ENCODE measurements at regions not wholly inside any gene's neighbourhood (a gene's known extent, or its start where the extent isn't known, plus 50 kb on each side); places are given as distances from the start of the nearest gene placed in this dataset.
"Not testable (repeated sequence)": the region's sequence is repeated elsewhere in the genome, so short reads cannot be mapped to it uniquely, and the experiment has no call there.

DNA sequence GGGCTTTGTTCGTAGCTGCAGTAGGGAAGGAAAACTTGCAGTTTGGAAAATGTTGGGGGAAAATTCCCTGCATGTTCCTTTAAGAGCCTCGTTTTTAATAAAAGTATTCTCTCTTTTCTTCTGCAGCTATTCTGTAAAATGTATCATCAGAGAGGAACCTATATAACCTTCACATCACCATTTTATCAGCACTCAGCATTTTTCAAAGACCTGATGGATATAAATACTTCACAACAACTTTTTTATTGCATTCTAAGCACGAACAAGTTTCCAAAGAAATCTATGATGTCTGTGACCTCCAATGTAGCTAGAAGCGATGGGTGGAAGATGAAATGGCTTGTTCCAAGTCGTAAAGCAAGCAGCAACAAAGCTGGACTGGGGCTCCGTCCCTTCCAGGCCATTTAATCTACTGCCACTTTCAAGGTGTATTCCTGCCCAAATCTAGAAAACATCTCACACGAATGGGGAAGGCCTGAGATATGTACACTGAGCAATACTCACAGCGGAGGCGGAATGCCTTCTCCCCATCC lies 84.0 kb downstream of the NSUN2 start:
- no peak for DNase-seq

DNA sequence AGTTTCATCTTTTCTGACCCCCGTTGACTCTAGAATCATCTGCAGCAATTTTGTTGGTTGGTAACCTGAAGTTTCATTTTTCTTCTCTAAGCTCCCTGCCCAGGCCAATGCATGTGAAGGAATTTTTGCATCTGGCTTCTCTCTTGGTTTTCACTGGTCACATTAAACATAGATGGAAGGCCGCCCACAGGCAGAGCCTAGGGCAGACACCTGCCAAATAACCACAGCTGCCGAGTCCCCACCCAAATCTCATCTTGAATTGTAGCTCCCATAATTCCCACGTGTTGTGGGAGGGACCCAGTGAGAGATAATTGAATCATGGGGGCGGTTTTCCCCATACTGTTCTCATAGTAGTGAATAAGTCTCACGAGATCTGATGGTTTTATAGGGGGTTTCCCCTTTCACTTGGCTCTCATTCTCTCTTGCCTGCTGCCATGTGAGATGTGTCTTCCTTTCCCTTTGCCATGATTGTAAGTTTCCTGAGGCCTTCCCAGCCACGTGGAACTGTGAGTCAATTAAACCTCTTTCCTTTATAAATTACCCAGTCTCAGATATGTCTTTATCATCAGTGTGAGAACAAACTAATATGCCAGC lies 84.8 kb downstream of the NSUN2 start:
- DNase-seq, result not testable (repeated sequence)

DNA sequence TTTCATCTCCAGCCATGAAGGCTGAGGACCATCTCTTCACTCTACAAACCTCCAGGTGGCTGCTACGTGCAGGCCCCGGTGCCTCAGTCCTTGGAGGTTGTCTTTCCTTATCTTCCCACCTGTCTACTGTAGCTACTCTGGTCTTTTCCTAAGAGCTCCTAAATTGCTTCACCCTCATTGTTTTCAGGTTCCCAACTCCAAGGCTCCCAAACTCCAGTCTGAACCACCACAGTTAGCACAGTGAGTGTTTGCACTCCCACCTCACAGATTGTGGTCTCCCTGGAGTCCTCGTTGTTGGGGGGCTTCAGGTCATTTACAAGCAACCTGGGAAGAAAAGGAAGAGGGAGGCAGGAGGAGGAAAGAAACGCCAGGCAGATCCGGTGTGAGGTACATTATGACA lies 85.3 kb downstream of the NSUN2 start:
- DNase-seq, result no peak

DNA sequence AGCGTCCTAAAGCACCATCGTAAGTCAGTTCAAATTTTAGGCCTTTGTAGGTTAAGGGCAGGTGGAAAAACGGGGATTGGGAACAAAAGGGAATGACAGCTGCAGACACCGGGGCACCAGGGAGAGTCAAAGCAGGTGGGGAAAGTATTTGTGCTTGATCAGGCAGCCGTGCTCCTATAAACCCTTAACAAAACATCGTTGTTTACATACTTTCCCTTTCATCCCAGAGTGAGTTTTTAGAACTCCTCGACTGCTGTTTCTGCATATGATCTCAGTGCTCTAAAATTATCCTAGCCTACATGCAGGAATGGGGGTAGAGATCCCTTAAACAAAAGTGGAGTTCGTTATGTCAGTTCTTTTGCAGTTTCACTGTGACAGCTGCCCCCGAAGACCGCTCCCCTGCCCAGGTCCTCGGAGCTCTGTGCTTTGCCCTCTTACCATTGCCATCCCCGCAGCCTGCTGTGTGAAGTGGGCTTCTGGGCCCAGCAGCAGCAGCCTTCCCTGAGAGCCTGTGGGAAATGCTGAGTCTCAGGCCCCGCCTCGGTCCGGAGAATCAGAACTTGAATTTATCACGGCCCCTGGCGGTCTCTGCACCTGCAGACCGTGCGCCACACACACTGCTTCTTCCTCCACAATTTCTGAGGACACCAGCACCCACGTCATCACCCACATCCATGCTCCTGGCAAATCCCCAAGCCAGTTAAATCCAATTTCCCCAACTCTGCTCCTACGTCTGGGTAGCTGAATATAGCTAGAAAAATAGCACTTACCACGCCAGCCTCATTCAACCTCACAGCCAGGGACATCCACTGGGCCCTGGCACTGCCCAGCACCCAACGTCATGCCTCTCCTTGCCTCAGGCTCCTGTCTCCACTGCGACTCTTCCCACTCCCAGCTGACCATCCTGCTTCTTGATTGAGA lies 86.8 kb downstream of the NSUN2 start:
- peak; percentile 27 for DNase-seq

DNA sequence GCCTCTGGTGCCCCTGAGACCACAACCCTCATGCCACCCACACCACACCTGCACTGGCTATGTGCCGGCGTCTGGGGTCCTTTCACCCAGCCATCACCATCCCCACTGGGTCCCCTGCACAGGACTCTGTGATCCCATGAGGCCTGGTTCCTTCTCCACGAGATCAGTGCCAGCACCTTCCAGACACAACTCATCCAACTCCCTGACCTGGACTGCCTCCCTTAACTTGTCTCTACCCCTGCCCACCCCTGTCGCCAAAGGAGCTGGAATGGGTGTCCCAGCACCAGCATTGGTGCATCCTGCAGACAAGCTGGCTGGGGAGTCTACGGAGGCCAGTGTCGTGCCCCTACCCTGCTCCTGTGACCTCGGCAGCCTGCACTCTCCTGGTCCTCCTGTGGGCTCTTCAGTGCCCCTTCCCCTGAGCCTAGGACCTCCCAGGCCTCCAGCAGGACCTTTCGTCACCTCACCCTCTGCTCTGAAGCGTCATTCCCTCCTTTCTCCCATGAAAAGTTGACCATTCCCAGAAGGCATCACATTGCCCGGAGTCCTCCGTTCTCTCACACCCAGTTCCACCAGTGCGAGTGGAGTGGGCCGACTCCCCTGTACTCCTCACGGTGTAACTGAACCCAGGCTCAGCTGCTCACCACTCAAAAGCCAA lies 87.7 kb downstream of the NSUN2 start:
- no peak for DNase-seq

DNA sequence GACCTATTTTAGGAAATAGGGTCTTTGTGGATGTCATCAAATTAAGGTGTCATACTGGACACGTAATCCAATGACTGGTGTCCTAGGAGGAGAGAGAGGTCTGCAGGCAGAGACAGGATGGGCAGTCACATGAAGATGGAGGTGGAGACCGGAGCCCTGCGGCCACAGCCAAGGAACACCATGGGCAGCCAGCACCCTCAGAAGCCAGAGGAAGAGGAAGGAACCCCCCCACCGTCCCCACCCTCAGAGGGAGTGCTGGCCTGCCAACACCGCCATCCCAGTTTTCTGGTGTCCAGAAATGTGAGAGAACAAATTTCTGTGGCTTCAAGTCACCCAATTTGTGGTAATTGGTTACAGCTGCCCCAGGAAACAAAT lies 88.3 kb downstream of the NSUN2 start:
- DNase-seq, result no peak

Measured in NCI-H82 (cell line).